ENCODE measurements at regions not wholly inside any gene's neighbourhood (a gene's known extent, or its start where the extent isn't known, plus 50 kb on each side); places are given as distances from the start of the nearest gene placed in this dataset.
"Not testable (repeated sequence)": the region's sequence is repeated elsewhere in the genome, so short reads cannot be mapped to it uniquely, and the experiment has no call there.

- no peaks in the 10 kb centered on the region for H3K36me3 ChIP-seq
- no peak for DNase-seq
- no peak for TF ChIP-seq POLR2A (IDR thresholded peaks at IDR 0.05)
These were observed 242.4 kb upstream of the GALNT5 start for GRCh38 chr2:157015015-157015575.

GRCh38 chr2:157023264-157023663 lies 234.2 kb upstream of the GALNT5 start:
- H3K36me3 ChIP-seq; H3K27ac ChIP-seq; H3K9me3 ChIP-seq; ATAC-seq; intact Hi-C loops (cut with DNase I); DNase-seq; H3K4me1 ChIP-seq; H3K27me3 ChIP-seq; H3K4me3 ChIP-seq: not testable (repeated sequence)
- 43 to 65% (median 56%) methylated on average over 1 of the region's 1 CpG for WGBS, 4 donors

More at GRCh38 chr2:157015015-157015575, 242.4 kb upstream of the GALNT5 start:
- Histone ChIP-seq H3K4me3 (no peak overlapping the region), H3K9me3 (peaks cover 0 to 4% (median 0%) of the 10 kb centered on the region in 12 donors), H3K4me1 (no peaks in the 10 kb centered on the region), H3K27me3 (no peaks in the 10 kb centered on the region), H3K27ac (no peak overlapping the region)
- ATAC-seq = no peak
- intact Hi-C loops (cut with DNase I) = no loop called here
- 71 to 81% (median 77%) methylated on average over 6 of the region's 6 CpGs for WGBS, 4 donors

- no peaks in the 10 kb centered on the region for H3K4me1 ChIP-seq
- ATAC-seq (no peak), DNase-seq (no peak)
- H3K27ac ChIP-seq = no peak overlapping the region
- TF ChIP-seq POLR2A (IDR thresholded peaks at IDR 0.05) (no peak), CTCF (IDR thresholded peaks at IDR 0.05) (no peak)
- H3K36me3 ChIP-seq = no peaks in the 10 kb centered on the region
- H3K27me3 ChIP-seq = no peaks in the 10 kb centered on the region
- no peak overlapping the region for H3K4me3 ChIP-seq
- WGBS, 4 donors = 74 to 83% (median 78%) methylated on average over 5 of the region's 5 CpGs
- intact Hi-C loops (cut with DNase I) = no loop called here
- peaks cover 0 to 4% (median 0%) of the 10 kb centered on the region in 12 donors for H3K9me3 ChIP-seq
These were observed 233.4 kb upstream of the GALNT5 start for GRCh38 chr2:157024129-157024528.

GRCh38 chr2:157032017-157032416 lies 225.5 kb upstream of the GALNT5 start:
- WGBS, 4 donors = 65 to 73% (median 69%) methylated on average over 2 of the region's 2 CpGs
- no peaks in the 10 kb centered on the region for H3K27me3 ChIP-seq
- TF ChIP-seq POLR2A (IDR thresholded peaks at IDR 0.05) (no peak), CTCF (IDR thresholded peaks at IDR 0.05) (no peak)
- H3K9me3 ChIP-seq = no peaks in the 10 kb centered on the region
- no peaks in the 10 kb centered on the region for H3K4me1 ChIP-seq
- DNase-seq (no peak), ATAC-seq (peak in 1 of 4 donors; percentile 33)
- intact Hi-C loops (cut with DNase I) = no loop called here
- H3K36me3 ChIP-seq = no peaks in the 10 kb centered on the region
- H3K27ac ChIP-seq = no peak overlapping the region
- no peak overlapping the region for H3K4me3 ChIP-seq

- no peaks in the 10 kb centered on the region for H3K9me3 ChIP-seq
- DNase-seq (no peak), ATAC-seq (no peak)
- TF ChIP-seq CTCF (IDR thresholded peaks at IDR 0.05) (no peak), POLR2A (IDR thresholded peaks at IDR 0.05) (no peak)
- no peaks in the 10 kb centered on the region for H3K36me3 ChIP-seq
- intact Hi-C loops (cut with DNase I) = no loop called here
- WGBS, 4 donors = 80 to 92% (median 84%) methylated on average over 2 of the region's 2 CpGs
- H3K27me3 ChIP-seq = no peaks in the 10 kb centered on the region
- H3K27ac ChIP-seq = no peak overlapping the region
- H3K4me1 ChIP-seq = no peaks in the 10 kb centered on the region
- no peak overlapping the region for H3K4me3 ChIP-seq
These were observed 220.8 kb upstream of the GALNT5 start for GRCh38 chr2:157036726-157037125.

All from heart left ventricle (tissue), 16 donors.